ENCODE measurements at regions not wholly inside any gene's neighbourhood (a gene's known extent, or its start where the extent isn't known, plus 50 kb on each side); places are given as distances from the start of the nearest gene placed in this dataset.

DNA sequence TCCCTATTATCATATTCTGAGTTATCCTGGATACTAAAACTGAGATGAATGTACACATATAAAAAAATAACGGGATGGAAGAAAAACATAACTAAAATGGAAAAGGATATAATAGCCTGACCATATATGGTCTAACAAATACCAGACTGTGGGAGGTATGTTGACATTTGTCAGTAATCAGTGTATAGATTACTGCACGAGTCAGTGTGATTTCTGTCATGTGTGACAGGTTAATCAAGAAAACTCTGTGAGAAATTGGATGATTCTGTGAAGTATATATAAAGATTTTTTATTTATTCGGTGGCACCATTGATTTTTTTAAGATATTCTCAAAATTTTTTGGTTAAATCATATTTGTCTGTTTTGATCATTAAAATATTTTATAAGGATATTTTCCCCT is 547.3 kb upstream of the B3GALT2 start:
- Histone ChIP-seq H3K4me1 (ENCODE audit: control insufficient read depth, insufficient read depth, low read length) (no peaks in the 10 kb centered on the region), H3K27me3 (ENCODE audit: control insufficient read depth, insufficient read depth, low read length) (no peaks in the 10 kb centered on the region), H3K36me3 (ENCODE audit: control insufficient read depth, insufficient read depth, low read length) (no peaks in the 10 kb centered on the region), H3K4me3 (ENCODE audit: low read depth, low read length) (no peak overlapping the region), H3K9ac (ENCODE audit: low read depth, low read length) (no peak overlapping the region), H3K9me3 (ENCODE audit: control insufficient read depth, insufficient read depth, low read length) (peaks cover 6% of the 10 kb centered on the region)

DNA sequence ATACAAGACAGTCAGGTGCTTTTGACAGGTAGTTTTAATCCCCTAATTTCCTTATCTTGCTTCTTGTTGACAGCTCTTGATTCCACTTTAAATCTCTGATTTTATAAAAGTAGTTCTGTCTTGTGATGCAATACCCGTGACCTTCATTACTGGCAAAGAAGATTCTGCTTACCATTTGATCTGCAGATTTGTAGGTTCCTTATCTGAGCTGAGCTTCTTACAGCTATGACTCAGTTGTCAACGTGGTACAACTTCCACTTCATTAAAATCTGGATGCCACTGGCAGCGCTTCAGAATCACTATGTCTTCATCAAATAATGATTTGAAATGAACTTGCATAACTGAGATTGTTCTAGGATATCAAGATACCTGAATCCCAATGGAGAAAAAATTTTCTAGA is 543.6 kb upstream of the B3GALT2 start:
- Histone ChIP-seq H3K4me1 (ENCODE audit: control insufficient read depth, insufficient read depth, low read length) (peaks cover 6% of the 10 kb centered on the region), H3K27me3 (ENCODE audit: control insufficient read depth, insufficient read depth, low read length) (peaks cover 14% of the 10 kb centered on the region), H3K9me3 (ENCODE audit: control insufficient read depth, insufficient read depth, low read length) (peaks cover 6% of the 10 kb centered on the region), H3K36me3 (ENCODE audit: control insufficient read depth, insufficient read depth, low read length) (no peaks in the 10 kb centered on the region), H3K9ac (ENCODE audit: low read depth, low read length) (no peak overlapping the region), H3K4me3 (ENCODE audit: low read depth, low read length) (no peak overlapping the region)

- H3K36me3 ChIP-seq (ENCODE audit: control insufficient read depth, insufficient read depth, low read length) = no peaks in the 10 kb centered on the region
These were observed 543.0 kb upstream of the B3GALT2 start for GRCh38 chr1:193729429-193729828.

GRCh38 chr1:193727850-193728249 is 541.4 kb upstream of the B3GALT2 start:
- Histone ChIP-seq H3K36me3 (ENCODE audit: control insufficient read depth, insufficient read depth, low read length) (no peaks in the 10 kb centered on the region), H3K9me3 (ENCODE audit: control insufficient read depth, insufficient read depth, low read length) (peaks cover 6% of the 10 kb centered on the region), H3K4me3 (ENCODE audit: low read depth, low read length) (no peak overlapping the region), H3K27me3 (ENCODE audit: control insufficient read depth, insufficient read depth, low read length) (peaks cover 14% of the 10 kb centered on the region), H3K9ac (ENCODE audit: low read depth, low read length) (no peak overlapping the region), H3K4me1 (ENCODE audit: control insufficient read depth, insufficient read depth, low read length) (peaks cover 6% of the 10 kb centered on the region)

More at GRCh38 chr1:193729429-193729828, 543.0 kb upstream of the B3GALT2 start:
- no peak overlapping the region for H3K4me3 ChIP-seq (ENCODE audit: low read depth, low read length)
- peaks cover 6% of the 10 kb centered on the region for H3K4me1 ChIP-seq (ENCODE audit: control insufficient read depth, insufficient read depth, low read length)
- H3K9me3 ChIP-seq (ENCODE audit: control insufficient read depth, insufficient read depth, low read length) = peaks cover 6% of the 10 kb centered on the region
- peaks cover 14% of the 10 kb centered on the region for H3K27me3 ChIP-seq (ENCODE audit: control insufficient read depth, insufficient read depth, low read length)
- H3K9ac ChIP-seq (ENCODE audit: low read depth, low read length) = no peak overlapping the region

GRCh38 chr1:193726722-193727121 is 540.3 kb upstream of the B3GALT2 start:
- no peaks in the 10 kb centered on the region for H3K9me3 ChIP-seq (ENCODE audit: control insufficient read depth, insufficient read depth, low read length)
- H3K36me3 ChIP-seq (ENCODE audit: control insufficient read depth, insufficient read depth, low read length) = no peaks in the 10 kb centered on the region
- no peak overlapping the region for H3K9ac ChIP-seq (ENCODE audit: low read depth, low read length)
- H3K27me3 ChIP-seq (ENCODE audit: control insufficient read depth, insufficient read depth, low read length) = peaks cover 14% of the 10 kb centered on the region
- H3K4me3 ChIP-seq (ENCODE audit: low read depth, low read length) = no peak overlapping the region
- H3K4me1 ChIP-seq (ENCODE audit: control insufficient read depth, insufficient read depth, low read length) = peaks cover 6% of the 10 kb centered on the region

DNA sequence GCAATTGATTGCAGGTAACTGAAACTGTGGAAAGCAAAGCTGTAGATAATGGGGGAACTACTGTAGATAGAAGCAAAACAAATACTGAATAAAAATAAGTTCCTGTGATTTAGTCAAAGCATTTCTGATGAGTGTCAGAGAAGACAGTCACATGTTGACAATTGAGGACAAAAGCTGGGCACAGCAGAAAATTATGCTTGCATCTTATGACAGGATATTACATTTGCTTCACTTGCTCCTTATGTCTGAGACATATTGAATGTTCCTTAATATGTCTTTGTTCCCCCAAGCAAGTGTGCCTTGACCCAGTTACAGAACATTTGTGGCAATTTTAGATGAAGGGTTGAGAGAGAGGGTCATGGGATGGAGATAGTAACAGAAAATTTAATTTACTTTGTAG is 526.0 kb upstream of the B3GALT2 start:
- no peak overlapping the region for H3K9ac ChIP-seq (ENCODE audit: low read depth, low read length)
- no peaks in the 10 kb centered on the region for H3K27me3 ChIP-seq (ENCODE audit: control insufficient read depth, insufficient read depth, low read length)
- peaks cover 2% of the 10 kb centered on the region for H3K9me3 ChIP-seq (ENCODE audit: control insufficient read depth, insufficient read depth, low read length)
- H3K4me3 ChIP-seq (ENCODE audit: low read depth, low read length) = no peak overlapping the region
- no peaks in the 10 kb centered on the region for H3K4me1 ChIP-seq (ENCODE audit: control insufficient read depth, insufficient read depth, low read length)
- H3K36me3 ChIP-seq (ENCODE audit: control insufficient read depth, insufficient read depth, low read length) = no peaks in the 10 kb centered on the region

- no peak overlapping the region for H3K4me3 ChIP-seq (ENCODE audit: low read depth, low read length)
- H3K4me1 ChIP-seq (ENCODE audit: control insufficient read depth, insufficient read depth, low read length) = no peaks in the 10 kb centered on the region
- H3K36me3 ChIP-seq (ENCODE audit: control insufficient read depth, insufficient read depth, low read length) = no peaks in the 10 kb centered on the region
- no peaks in the 10 kb centered on the region for H3K27me3 ChIP-seq (ENCODE audit: control insufficient read depth, insufficient read depth, low read length)
- no peaks in the 10 kb centered on the region for H3K9me3 ChIP-seq (ENCODE audit: control insufficient read depth, insufficient read depth, low read length)
- H3K9ac ChIP-seq (ENCODE audit: low read depth, low read length) = no peak overlapping the region
These were observed 523.2 kb upstream of the B3GALT2 start for GRCh38 chr1:193709607-193710006.

GRCh38 chr1:193707271-193708021 is 521.0 kb upstream of the B3GALT2 start:
- H3K4me3 ChIP-seq (ENCODE audit: low read depth, low read length) = no peak overlapping the region
- no peaks in the 10 kb centered on the region for H3K4me1 ChIP-seq (ENCODE audit: control insufficient read depth, insufficient read depth, low read length)
- no peaks in the 10 kb centered on the region for H3K9me3 ChIP-seq (ENCODE audit: control insufficient read depth, insufficient read depth, low read length)
- no peak overlapping the region for H3K9ac ChIP-seq (ENCODE audit: low read depth, low read length)
- no peaks in the 10 kb centered on the region for H3K36me3 ChIP-seq (ENCODE audit: control insufficient read depth, insufficient read depth, low read length)
- no peaks in the 10 kb centered on the region for H3K27me3 ChIP-seq (ENCODE audit: control insufficient read depth, insufficient read depth, low read length)

- Histone ChIP-seq H3K4me1 (ENCODE audit: control insufficient read depth, insufficient read depth, low read length) (no peaks in the 10 kb centered on the region), H3K4me3 (ENCODE audit: low read depth, low read length) (no peak overlapping the region), H3K9ac (ENCODE audit: low read depth, low read length) (no peak overlapping the region), H3K36me3 (ENCODE audit: control insufficient read depth, insufficient read depth, low read length) (no peaks in the 10 kb centered on the region), H3K9me3 (ENCODE audit: control insufficient read depth, insufficient read depth, low read length) (no peaks in the 10 kb centered on the region), H3K27me3 (ENCODE audit: control insufficient read depth, insufficient read depth, low read length) (no peaks in the 10 kb centered on the region)
These were observed 520.4 kb upstream of the B3GALT2 start for GRCh38 chr1:193706766-193707165.

DNA sequence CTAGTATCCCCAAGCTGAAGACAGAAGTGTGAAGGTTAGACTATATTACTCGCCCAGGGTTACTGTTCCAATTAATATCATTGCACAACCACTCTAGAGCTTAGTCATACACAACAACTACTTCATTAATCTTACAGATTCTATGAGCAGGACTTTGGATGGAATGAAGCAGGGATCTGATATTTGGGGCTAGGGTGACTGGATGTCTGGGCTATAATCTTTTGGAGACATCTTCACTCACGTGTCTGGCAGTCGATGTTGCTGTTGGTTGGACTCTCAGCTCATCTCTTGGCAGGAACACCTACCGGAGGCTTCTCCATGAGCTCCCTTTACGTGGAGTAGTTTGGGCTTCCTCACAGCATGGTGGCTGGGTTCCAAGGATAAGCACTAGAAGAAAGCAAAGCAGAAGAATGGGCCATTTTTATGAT is 519.2 kb upstream of the B3GALT2 start:
- H3K9ac ChIP-seq (ENCODE audit: low read depth, low read length) = no peak overlapping the region
- no peaks in the 10 kb centered on the region for H3K36me3 ChIP-seq (ENCODE audit: control insufficient read depth, insufficient read depth, low read length)
- no peaks in the 10 kb centered on the region for H3K4me1 ChIP-seq (ENCODE audit: control insufficient read depth, insufficient read depth, low read length)
- H3K9me3 ChIP-seq (ENCODE audit: control insufficient read depth, insufficient read depth, low read length) = no peaks in the 10 kb centered on the region
- H3K4me3 ChIP-seq (ENCODE audit: low read depth, low read length) = no peak overlapping the region
- H3K27me3 ChIP-seq (ENCODE audit: control insufficient read depth, insufficient read depth, low read length) = no peaks in the 10 kb centered on the region

DNA sequence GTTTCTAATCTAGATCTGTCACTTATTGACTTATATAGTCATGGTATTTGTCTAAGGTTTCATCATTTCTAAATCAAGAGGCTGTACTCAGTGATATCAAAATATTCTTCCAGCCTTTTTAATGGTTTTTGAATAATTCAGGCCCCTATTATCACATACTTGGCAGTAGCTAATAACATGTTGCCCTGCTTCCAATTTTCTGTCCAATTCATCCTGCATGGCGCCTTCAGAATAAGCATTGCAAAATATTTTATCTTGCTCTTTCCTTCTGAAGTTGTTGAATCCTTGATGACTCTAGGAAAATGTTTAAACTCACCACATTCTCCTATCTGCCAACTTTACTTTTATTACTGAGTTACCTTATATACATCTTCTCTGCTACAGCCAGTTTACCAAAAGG is 517.2 kb upstream of the B3GALT2 start:
- Histone ChIP-seq H3K9ac (ENCODE audit: low read depth, low read length) (no peak overlapping the region), H3K4me3 (ENCODE audit: low read depth, low read length) (no peak overlapping the region), H3K27me3 (ENCODE audit: control insufficient read depth, insufficient read depth, low read length) (no peaks in the 10 kb centered on the region), H3K4me1 (ENCODE audit: control insufficient read depth, insufficient read depth, low read length) (no peaks in the 10 kb centered on the region), H3K9me3 (ENCODE audit: control insufficient read depth, insufficient read depth, low read length) (no peaks in the 10 kb centered on the region), H3K36me3 (ENCODE audit: control insufficient read depth, insufficient read depth, low read length) (no peaks in the 10 kb centered on the region)

- Histone ChIP-seq H3K36me3 (ENCODE audit: control insufficient read depth, insufficient read depth, low read length) (no peaks in the 10 kb centered on the region), H3K4me1 (ENCODE audit: control insufficient read depth, insufficient read depth, low read length) (no peaks in the 10 kb centered on the region)
These were observed 516.7 kb upstream of the B3GALT2 start for GRCh38 chr1:193703121-193703520.

More at GRCh38 chr1:193703121-193703520, 516.7 kb upstream of the B3GALT2 start:
- H3K9ac ChIP-seq (ENCODE audit: low read depth, low read length) = no peak overlapping the region
- H3K9me3 ChIP-seq (ENCODE audit: control insufficient read depth, insufficient read depth, low read length) = no peaks in the 10 kb centered on the region
- no peak overlapping the region for H3K4me3 ChIP-seq (ENCODE audit: low read depth, low read length)
- H3K27me3 ChIP-seq (ENCODE audit: control insufficient read depth, insufficient read depth, low read length) = no peaks in the 10 kb centered on the region

All from iPS-15b (cell line).